ENCODE measurements at regions not wholly inside any gene's neighbourhood (a gene's known extent, or its start where the extent isn't known, plus 50 kb on each side); places are given as distances from the start of the nearest gene placed in this dataset.
"Not testable (repeated sequence)": the region's sequence is repeated elsewhere in the genome, so short reads cannot be mapped to it uniquely, and the experiment has no call there.

GRCh38 chr2:878245-878930 lies 72.3 kb upstream of the SNTG2 start:
- no peak for DNase-seq (ENCODE audit: low read depth in 3 of 3)

DNA sequence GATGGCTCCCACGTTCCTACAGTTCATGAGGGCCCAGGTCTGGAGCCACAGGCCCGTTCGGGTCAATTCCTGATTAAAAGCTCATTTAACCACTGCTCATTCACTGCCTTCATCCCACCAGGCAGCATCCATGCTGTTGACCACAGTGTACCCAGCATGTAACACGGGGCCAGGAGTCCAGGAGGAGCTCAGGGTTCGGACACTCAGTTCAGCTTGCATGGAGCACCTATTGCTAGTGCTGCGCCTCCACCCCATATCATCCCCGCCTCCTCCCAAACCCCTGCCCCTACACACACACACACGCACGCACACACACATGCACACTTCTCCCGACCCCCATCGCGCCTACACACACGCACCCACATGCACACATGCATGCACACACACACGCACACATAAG lies 72.9 kb upstream of the SNTG2 start:
- no peak for DNase-seq (ENCODE audit: low read depth in 3 of 3)

DNA sequence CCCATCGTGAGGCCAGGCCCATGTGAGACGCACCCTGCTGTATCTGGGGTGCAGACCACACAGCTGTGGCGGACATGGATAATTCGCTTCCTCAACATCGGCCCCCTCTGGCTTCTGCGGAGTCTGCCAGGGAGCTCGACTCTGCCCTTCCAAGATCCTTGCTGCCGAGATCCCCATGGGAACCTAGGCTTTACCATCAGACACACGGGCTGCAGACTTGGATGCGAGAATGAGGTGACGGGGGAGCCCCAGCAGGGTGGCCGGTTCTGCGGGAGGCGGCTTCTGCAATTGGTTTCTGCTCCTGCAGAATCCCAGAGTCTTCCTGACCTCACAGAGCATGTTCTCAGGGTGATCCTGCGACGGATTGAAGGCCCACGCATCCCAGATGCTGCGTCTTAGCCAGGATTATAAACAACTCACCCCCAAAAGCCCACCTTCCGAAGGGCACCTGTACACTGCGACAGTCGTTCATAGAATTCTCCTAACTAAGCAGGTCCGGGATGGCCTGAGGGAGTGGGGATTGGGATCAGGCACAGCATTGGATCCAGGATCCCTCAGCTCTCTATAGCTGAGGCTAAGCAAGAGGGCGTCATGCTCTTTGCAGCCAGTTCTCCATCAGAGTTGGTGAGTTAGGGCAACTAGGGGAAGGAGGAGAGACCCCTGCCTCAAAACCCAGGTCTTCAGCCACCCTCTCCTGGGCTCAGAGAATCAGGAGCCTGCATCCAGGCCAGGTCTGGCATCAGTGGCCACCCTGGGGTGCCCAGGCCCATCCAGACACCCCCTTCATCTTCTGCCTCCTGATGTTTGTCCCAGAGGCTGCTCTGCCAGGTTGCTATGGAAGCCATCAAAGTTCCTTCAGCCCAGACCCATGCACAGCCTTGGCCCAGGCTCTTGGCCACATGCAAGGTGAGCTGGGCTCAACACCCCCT lies 74.7 kb upstream of the SNTG2 start:
- DNase-seq (ENCODE audit: low read depth in 3 of 3): no peak

GRCh38 chr2:873651-874580 lies 76.7 kb upstream of the SNTG2 start:
- no peak for DNase-seq (ENCODE audit: low read depth in 3 of 3)

DNA sequence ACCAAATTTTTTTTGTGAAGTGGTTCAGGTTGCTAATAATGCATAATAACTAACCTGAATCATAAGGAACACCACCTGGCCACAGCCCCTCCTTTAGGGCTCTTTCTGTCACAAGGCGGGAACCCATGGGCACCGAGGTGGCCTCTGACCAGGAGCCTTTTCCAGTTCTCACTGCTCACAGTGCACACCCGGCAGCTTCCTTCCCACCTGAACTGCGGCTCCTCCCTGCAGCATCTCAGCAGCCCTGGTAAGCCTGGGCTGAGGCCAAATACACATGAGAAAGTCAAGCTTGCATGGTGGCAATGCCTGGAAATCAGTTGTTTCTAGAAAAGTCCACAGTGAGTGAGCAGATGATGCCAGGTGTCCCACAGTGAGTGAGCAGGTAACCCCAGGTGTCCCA lies 77.6 kb upstream of the SNTG2 start:
- no peak for DNase-seq (ENCODE audit: low read depth in 3 of 3)

- DNase-seq (ENCODE audit: low read depth in 3 of 3): no peak
These were observed 78.5 kb upstream of the SNTG2 start for GRCh38 chr2:871926-872680.

GRCh38 chr2:871175-871727 lies 79.4 kb upstream of the SNTG2 start:
- DNase-seq (ENCODE audit: low read depth in 3 of 3): no peak

GRCh38 chr2:870426-870825 lies 80.2 kb upstream of the SNTG2 start:
- DNase-seq (ENCODE audit: low read depth in 3 of 3): no peak

GRCh38 chr2:869894-870293 lies 80.8 kb upstream of the SNTG2 start:
- DNase-seq (ENCODE audit: low read depth in 3 of 3): no peak

- no peak for DNase-seq (ENCODE audit: low read depth in 3 of 3)
These were observed 81.2 kb upstream of the SNTG2 start for GRCh38 chr2:869357-869871.

DNA sequence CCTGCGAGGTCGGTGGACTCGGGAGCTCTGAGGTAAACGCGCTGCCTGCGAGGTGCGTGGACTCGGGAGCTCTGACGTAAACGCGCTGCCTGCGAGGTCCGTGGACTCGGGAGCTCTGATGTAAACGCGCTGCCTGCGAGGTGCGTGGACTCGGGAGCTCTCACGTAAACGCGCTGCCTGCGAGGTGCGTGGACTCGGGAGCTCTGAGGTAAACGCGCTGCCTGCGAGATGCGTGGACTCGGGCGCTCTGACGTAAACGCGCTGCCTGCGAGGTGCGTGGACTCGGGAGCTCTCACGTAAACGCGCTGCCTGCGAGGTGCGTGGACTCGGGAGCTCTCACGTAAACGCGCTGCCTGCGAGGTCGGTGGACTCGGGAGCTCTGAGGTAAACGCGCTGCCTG lies 81.8 kb upstream of the SNTG2 start:
- DNase-seq (ENCODE audit: low read depth in 3 of 3): not testable (repeated sequence)

DNA sequence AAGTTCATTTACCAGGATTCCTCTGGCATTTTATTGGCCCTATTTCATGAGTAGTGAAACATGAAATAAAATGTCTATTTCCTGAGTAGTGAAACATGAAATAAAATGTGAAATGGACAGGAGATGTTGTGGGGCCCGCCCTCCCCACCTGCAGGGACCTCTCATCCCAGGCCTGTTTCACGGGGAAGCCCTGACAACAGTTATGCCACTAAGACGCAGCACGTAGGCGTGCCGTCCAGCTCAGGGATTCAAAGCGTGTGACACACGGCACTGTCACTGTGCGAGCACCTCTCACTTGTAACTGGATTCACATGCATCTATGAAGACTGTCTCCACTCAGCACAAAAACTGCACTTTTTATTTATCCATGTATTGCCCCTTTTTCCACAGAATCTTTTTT lies 83.4 kb upstream of the SNTG2 start:
- DNase-seq (ENCODE audit: low read depth in 3 of 3): no peak

DNA sequence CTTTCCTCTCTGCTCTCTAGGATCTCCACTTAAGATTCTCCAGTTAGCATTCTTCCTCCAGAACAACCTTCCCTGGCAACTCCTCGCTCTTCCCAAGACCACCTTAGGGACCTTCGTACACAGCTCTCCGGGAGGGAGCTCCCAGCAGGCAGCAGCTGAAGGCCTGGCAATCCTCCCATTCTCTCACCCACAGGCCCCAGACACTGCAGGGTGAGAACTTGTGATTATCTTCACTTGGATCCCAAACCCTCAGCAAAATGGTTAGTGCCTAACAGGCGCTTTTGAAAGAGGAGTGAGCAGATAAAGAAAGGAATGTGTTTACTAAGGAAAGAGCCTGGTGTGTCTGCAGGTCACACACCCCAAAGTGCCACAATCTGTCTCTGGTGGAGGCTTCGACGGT lies 83.8 kb upstream of the SNTG2 start:
- no peak for DNase-seq (ENCODE audit: low read depth in 3 of 3)

GRCh38 chr2:866009-866680 lies 84.5 kb upstream of the SNTG2 start:
- DNase-seq (ENCODE audit: low read depth in 3 of 3): no peak

- no peak for DNase-seq (ENCODE audit: low read depth in 3 of 3)
These were observed 86.0 kb upstream of the SNTG2 start for GRCh38 chr2:864501-865106.

DNA sequence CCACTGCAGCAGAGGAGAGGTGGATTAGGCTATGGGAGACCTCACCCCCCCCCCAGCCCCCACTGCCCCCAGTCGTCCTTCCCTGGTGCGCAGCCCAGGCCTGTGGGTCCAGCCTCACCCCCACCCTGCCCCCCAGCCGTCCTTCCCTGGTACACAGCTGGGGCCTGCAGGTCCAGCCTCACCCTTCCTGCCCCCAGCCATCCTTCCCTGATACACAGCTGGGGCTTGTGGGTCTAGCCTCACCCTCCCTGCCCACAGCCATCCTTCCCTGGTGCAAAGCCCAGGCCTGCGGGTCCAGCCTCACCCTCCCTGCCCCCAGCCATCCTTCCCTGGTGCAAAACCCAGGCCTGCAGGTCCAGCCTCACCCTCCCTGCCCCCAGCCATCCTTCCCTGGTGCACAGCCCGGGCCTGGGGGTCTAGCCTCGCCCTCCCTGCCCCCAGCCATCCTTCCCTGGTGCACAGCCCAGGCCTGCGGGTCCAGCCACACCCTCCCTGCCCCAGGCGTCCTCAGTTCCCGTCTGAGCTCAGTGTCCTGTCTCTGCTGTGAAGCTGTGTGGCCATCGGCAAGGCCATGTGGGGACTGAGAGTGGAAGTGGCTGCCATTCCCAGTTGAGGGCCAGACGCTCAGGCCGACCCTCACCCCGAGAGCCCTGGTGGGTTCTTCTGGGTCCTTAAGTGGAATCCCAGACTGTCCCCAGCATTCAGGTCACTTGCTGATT lies 86.8 kb upstream of the SNTG2 start:
- no peak for DNase-seq (ENCODE audit: low read depth in 3 of 3)

- no peak for DNase-seq (ENCODE audit: low read depth in 3 of 3)
These were observed 87.8 kb upstream of the SNTG2 start for GRCh38 chr2:862731-863466.

- DNase-seq (ENCODE audit: low read depth in 3 of 3): no peak
These were observed 88.3 kb upstream of the SNTG2 start for GRCh38 chr2:862355-862687.

Data from stimulated activated CD4-positive, alpha-beta T cell treated with anti-CD3 and anti-CD28 coated beads, TNF-alpha, amount 100 ng/mL, for 4 hours (primary cell).